GM21528 (cell line): ENCODE measurements at regions not wholly inside any gene's neighbourhood (a gene's known extent, or its start where the extent isn't known, plus 50 kb on each side); places are given as distances from the start of the nearest gene placed in this dataset.

ENCODE experiments used
- ATAC-seq: cut with Tn5 transposase; IDR thresholded peaks from one replicate; pipeline ENCODE4 v1.9.1; 2021; ENCODE audit warnings: mild to moderate bottlenecking, moderate library complexity; ENCODE audit not compliant: unreplicated experiment, low FRiP score

DNA sequence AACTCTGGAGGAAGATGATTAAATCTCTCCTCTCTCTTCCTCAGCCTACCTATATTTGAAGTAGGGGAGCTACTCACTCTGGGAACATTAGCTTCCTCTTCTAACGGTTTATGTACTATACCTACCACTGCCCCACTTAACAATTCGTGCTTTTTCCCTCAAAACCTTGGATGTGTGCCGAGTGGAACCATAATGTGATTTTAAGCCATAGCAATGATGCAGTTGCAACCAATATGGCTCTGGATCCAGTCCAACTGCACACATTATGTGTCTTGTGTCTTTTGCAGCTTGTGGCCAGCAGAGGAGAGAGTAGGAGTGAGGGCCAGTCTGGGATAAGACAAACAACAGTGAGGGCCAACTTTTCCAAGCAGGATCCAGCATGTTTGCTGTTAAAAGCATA, 170.7 kb downstream of the GATA3 start:
- no peak for ATAC-seq

DNA sequence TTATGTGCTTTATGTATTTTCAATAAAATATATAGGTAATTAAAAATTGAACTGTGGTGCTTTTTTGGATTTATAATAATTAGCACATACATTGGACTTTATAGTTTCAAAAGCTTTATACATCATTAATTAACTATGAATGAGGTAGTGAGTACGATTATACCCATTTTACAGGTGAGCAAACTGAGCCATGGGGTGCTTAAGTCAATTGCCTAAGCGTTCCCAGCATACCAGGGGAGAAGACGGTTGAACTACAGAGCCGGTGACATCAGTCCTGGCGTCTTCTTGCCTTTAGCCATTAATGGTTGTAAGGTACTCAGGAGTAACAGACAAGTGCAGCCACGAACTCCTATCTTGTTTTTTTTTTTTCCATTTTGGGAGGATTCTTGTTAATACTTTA, 172.8 kb downstream of the GATA3 start:
- no peak for ATAC-seq

DNA sequence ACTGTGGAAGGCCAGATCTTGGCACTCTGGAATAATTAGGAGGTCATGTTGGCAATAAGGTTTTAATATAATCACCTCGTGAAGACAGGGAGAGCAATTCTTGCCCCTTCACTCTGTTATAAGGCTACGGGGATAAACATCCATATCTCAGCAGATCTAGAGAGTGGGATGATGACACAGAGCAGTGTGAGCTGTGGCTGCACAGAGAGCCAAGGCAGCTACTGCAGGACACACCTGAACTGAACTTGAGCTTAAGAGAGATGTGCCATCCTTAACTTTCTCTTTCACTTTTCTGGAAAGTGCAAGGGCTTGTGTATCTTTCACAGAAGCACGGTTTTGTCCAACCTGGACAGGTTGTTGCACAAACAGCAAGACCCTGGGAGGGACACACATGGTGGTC, 174.7 kb downstream of the GATA3 start:
- no peak for ATAC-seq

DNA sequence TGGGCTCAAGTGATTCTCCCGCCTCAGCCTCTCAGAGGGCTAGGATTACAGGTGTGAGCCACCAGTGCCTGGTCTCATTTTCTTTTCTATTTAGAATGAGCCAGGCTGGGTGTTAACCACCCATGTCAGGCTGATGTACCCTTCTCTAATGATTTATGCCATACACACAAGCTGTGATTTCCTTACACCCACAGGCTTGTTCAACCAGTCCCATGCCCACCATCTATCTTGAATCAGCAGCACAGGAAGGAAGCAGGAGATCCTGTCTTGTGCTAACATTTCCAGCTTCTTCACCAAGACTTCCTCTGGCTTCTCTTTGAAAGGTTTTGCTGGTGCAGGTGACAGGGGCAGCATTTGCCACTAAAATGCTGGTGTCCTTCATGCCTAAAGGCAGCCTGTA, 176.4 kb downstream of the GATA3 start:
- no peak for ATAC-seq

DNA sequence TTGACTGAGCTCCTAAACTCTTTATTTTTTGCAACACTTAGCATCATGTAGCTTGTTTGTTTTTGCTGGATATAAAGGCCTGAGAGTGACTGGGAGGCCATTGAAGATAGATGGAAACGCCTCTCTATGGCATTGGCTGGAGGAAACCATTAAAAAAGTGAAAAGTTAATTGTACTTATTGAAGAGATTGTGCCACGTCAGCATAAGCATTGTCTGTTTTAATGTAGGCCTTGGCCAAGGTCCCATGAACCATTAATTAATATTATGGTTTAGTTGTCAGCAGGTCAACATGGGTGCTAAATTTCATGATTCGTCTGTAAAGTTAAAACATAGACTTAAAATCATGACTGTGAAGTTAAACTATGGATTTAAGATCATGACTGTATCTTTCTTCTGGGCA, 178.6 kb downstream of the GATA3 start:
- ATAC-seq, result no peak

DNA sequence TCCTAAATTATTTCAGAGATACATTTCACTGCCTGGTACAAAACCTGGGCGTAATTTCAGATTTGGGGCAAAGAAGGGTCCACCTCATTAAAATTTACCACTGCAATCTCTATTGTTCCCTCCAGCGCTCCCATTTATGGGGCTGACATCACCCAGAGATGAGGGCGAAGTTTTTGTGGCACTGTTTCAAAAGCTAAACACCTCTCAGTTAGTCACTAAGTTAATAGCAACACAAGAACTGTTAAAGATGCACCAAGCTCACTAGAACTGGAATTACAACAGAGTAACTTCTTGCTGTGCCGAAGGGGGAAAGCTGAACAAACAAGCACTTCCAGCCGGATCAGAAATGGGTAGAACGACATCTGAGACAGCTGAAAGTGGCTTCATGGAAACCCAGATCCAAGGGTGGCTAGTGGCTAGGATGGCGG, 179.4 kb downstream of the GATA3 start:
- ATAC-seq, result no peak

DNA sequence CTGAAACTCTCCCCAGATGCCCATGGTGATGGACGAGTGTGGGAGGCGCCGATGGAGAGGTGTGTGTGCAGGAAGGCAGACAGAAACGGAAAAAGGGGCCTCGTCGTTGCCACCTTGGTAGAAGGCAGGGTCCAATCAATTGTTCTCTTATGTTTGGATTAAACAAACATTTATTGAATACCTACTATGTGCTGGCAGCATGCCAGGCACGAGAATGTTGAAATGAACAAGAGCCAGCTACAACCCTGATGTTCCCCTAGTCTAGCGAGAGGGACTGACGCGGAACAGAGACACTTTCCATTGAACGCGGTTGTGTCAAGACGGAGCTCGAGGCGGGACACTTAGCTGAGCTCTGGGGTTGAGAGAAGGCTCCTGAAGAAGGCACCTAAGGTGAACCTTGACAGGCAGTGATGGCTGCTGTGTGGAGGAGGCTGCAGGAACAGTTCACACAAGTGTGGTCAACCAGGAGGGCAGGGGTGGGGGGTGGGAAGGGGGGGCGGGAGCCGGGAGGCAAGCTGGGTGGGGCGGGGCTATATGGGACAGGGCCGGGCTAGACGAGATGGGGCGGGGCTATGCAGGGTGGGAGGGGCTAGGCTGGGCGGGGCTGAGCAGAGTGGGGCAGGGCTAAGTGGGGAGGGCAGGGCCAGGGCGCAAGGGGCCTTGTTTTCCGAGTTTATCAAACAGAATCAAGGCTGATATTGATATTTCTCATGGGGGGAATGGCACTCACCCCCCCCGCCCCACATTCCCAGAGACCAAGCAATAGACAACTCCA, 181.0 kb downstream of the GATA3 start:
- ATAC-seq, result no peak

DNA sequence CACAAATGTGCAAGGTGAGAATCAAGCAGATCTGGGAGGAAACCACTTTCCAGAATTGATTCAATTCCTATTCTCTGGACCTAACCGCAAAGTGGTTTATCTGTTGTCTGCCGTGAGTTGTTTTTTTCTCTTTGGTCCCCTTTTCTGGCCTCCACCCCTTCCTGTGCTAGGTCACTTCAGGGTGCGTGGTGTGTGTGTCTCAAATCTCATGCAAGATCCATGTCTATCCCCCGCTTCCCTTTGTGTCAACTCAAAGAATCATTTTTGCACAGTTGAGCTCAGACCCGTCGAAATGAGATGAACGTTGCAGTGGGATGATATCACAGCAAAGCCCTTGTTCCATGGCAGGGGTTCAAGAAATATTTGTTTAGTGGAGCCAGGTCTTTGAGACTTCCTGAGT, 184.5 kb downstream of the GATA3 start:
- no peak for ATAC-seq

DNA sequence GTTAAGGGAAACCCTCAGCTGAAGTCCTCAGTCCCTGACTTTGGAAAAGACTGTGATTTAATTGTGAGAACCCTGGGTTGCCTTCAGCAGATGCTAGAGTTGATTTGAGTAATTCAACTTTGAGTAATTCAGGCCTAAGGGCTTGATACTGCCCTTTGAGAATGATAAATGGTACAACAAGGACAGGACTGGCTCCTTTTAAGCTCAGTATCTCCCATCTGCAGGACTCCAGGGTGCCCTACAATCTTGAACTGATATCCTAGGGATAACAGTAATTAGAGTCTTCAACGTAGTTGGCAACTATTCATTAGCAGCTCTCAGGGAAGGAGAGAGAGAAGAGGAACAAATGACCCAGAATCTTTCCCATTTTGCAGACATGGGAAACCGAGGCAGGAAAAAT, 186.4 kb downstream of the GATA3 start:
- no peak for ATAC-seq

DNA sequence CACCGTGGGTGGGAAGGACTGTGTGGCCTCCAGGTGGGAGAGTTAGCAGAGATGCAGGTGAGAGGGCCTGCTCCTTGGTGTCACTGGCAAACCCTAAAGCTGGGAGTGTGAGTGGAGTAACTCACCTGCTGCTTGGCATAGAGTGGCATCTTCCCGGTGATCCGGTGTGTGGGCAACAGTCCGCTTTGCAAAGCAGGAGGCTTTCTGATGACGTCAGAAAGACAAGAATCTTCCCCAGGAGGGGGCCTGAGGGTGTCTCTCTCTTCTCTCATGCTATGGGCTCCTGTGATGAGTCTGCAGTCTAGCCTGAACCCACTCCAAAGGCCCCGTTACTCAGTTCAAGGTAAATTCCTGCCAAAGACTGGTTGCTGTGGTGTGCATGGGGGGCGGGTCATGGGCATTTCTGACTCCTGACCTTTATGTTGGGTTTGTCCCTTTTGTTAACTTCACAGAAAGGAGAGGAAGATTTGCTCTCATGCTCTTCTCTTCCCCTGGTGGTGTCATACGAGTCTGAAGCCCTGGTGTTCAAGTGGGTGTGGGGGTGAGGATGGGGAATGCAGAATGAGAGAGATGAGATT, 187.9 kb downstream of the GATA3 start:
- no peak for ATAC-seq

DNA sequence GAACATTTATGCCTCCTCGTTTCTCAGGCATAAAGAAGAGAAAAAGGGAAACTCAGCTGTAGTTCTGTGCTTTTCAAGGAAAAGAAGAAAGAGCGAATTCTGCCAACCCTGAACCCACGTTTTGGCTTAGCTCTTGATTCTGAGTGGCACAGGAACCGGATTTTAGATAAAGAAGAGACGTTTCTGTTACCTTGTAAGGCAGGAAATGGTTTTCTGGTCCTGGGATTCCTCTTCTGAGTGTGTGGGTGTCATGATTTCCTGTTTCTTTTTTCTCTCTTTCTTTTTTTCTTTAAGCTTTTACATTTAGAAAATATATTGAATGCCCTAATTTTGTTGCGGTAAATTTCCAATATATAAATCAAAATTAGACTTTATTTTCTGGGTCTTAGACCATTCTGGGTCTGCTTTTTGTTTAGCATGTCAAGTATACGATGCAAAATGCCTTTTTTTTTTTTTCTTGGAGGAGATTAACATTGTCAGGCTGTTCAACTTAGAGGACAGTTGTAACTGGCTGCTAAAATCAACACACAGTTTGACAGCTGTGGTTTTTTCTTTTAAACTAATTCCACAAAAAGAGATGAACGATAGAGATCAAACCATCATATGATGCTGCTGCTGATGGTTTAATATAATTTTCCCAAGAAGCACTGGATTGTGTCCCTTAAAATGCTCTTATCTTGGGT, 190.8 kb downstream of the GATA3 start:
- ATAC-seq, result no peak

DNA sequence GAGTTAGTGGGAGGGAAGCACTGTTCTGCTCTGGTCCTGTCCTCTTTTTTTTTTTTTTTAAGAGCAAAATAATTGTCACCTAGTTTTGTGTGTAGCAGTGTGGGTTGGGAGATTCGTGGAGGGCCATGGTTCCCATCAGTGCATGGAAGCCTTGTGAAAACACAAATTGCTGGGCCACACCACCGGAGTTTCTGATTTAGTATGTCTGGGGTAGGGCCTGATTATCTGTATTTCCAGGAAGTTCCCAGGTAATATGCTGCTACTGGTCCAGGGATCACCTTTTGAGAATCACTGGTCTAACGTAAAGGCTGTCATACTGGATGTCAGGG, 191.3 kb downstream of the GATA3 start:
- ATAC-seq, result no peak

DNA sequence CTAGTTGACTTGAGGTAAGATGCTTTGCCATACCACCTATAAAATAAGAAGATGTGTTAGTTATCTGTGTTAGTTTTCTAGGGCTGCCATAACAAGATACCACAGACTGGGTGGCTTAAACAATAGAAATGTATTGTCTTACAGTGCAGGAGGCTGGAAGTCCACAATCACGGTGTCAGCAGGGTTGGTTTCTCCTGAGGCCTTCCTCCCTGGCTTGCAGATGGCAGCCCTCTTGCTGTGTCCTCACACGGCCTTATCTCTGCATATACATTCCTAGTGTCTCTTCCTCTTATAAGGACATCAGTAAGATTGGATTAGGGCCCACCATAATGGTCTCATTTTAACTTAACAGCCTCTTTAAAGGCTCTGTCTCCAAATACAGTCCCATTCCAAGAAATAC, 192.1 kb downstream of the GATA3 start:
- no peak for ATAC-seq

DNA sequence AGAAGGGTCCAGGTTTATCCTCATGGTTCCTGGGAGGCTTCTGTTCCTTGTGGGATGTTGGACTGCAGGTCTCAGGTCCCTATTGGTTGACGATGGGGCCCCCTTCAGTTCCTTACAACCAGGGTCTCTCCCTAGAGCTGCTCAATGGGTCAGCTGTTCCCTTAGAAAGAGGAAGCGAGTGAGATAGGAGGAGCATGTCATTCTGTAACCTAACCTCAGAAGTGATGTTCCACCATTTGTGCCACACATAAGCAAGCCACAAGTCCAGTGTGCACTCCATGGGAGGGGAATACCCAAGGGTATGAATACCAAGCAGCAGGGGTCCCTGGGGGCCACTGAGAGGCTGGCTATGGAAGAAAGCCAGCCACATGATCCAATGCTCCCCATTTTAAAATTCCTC, 192.7 kb downstream of the GATA3 start:
- ATAC-seq, result no peak

DNA sequence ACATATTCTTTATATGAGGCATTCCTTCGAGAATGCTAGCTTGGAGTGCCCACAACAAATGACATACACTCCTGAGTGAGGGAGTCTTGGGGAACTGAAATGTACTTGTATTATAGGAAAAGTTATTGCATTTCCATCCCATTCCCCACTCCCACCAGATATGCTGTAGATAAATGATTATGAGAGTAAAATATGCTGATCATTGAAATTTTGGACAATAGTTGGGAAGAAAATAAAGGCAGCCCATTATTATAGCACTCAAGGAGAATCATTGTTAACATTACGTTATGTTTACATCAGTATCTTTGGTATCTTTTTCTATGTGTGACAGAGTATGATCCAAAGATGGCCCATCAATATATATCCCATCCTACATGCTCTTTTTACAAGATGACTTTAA, 194.4 kb downstream of the GATA3 start:
- no peak for ATAC-seq

DNA sequence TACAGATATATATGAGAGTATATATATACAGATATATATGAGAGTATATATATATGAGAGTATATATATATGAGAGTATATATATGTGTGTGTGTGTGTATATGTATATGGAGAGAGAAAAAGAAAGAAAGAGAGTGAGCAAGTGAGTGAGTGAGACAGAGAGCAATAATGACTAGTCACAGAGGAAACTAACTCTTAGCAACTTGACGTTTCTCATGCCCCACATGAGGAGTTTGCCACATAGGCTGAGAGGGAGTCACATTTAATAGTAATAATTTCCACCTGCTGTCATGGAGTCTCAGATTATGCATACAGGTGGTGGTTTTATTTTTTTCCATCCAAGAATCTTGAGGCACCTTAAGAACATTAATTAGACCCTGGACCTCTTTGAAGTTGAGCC, 199.9 kb downstream of the GATA3 start:
- ATAC-seq, result no peak

DNA sequence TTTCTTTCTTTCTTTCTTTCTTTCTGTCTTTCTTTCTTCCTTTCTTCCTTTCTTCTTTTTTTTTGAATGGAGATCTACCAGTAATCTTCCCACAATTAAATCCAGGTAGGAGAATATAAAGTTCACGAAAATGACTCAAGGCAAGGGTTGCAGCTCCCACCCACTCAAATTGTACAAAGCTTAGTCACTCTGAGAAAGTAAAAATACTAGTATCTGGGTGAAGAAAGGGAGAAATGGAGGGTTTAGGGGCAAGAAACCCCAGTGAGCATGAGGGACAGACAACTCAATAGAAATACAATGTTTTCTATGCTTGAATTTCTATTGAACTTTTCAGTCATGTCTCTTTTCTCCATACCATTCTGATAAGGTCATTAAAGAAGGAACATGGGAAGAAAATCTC, 200.8 kb downstream of the GATA3 start:
- no peak for ATAC-seq

DNA sequence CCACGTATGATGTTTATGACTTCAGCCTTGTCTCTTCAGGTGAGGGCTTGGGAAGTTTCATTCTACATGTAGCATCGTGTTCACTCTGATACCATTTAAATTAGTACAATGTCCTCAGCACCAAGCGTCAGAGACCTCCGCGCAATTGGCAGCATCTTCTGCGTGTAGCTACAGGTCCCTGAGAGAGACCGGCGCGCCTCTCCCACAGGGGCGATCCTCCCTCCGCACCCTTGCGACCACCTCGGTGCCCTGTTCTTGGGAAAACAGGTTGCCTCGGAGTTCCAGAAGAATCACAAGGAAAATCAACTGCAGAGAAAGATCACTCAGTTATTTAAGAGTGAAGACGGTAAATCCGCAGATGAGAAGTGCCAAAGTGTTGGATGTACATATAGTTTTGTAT, 206.2 kb downstream of the GATA3 start:
- no peak for ATAC-seq

DNA sequence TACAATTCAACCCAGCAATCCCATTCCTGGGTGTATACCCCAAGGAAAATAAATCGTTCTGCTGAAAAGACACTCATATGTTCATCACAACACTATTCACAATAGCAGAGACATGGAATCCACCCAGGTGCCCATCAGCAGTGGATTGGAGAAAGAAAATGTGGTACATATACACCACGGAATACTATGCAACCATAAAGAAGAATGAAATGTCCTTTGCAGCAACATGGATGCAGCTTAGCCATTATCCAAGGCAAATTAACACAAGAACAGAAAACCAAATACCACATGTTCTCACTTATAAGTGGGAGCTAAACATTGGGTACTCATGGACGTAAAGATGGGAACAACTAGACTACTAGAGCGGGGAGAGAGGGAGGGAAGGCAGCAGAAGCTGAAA, 207.8 kb downstream of the GATA3 start:
- no peak for ATAC-seq

DNA sequence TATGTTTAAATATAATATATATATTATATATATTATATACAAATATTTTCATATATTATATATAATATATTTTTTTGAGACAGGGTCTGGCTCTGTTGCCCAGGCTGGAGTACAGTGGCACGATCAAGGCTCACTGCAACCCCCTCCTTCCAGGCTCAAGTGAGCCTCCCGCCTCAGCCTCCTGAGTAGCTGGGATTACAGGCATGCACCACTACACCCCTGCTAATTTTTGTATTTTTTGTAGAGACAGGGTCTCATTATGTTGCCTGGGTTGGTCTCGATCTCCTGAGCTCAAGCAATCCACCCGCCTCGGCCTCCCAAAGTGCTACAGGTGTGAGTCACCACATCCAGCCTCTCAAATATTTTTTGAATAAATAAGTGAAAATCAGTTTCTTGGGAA, 215.5 kb downstream of the GATA3 start:
- no peak for ATAC-seq

DNA sequence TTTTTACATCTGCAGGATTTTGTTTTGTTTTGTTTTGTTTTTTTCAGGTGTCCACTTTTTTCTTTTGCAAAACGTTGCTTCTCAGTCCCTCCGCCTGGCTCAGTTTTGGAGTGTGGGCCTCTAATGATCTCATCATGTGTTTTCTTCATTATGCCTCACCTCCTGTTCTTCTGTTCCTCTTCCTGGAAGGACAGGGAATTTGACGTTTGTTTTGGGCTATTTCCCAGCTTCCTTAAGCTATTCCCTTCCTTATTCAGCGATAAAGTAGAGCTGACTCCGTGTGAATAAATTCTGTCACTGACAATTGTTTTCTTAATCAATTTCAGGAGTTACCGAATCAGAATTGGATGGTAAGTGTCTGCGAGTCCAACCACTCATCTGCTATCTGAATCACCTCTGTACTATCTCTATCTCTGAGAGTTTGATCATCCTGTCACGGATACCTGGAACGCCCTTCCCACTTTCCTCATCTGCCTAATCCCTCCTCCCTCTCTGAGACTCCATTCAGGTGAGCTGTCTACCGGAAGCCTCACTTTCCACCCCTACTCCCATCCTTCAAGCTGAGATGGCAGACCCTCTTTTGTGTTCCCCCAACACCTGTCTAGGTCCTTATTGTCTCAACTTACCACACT, 218.4 kb downstream of the GATA3 start:
- no peak for ATAC-seq

DNA sequence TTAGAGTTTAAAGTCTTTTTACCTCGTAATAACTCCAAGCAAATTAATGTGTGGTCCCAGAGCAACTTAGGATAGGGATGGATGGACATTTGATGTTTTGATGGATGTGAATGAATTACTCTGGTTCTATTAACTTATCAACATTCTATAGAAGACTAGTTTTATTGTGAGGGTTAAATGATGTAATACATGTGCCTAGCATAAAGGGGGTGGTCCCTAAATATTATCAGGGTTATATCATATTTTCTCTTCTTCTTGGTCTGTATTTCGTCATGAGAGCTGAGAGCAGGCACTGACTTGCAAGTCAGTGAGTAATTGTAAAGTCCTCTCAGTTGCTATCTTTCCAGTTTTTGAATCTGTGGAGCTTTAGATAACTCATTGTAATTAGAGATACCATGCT, 219.3 kb downstream of the GATA3 start:
- ATAC-seq, result no peak
